ENCODE measurements at regions not wholly inside any gene's neighbourhood (a gene's known extent, or its start where the extent isn't known, plus 50 kb on each side); places are given as distances from the start of the nearest gene placed in this dataset.
"Not testable (repeated sequence)": the region's sequence is repeated elsewhere in the genome, so short reads cannot be mapped to it uniquely, and the experiment has no call there.

DNA sequence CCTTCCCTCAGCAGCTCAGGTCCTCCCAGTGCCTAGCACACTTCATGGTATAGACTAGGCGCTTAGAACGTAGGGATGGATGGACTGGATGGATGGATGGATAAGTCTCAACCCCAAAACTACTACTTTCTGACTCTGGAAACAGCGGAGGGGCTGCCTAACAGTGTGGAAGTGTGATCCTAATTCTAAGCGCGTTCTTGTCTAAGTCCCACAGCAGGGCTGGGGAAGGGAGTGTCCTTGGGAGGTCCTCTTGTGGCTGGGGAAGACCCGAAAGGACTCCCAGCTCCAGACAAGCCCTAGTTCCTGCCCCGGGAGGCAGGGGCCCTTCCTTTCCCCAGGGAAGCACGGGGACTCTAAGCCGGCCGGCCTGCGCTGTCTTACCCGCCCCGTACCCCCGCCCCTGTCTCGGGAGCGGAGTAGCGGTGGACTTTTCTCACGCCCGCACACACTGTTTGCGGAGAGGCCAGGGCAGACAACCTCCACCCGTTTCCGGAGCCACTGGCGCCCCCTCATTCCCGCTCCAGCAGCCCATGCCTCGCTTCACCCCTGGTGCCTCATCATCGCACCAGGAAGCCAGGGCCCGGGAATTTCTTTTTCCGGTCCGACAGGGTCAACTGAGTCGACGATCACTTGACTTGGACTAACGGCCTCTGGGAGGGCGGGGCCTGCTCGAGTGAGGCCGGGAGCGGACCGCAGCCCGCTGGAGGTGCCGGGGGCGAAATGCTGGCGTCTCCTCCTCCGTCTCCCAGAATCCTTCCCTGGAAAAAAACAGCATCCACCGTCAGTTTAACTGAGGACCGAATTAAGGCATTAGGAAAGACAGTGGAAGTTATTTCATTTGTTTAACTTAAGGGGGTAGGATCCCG is 133.3 kb downstream of the TBC1D2B start:
- H3K4me2 ChIP-seq, result peak overlapping the region; percentile 93

DNA sequence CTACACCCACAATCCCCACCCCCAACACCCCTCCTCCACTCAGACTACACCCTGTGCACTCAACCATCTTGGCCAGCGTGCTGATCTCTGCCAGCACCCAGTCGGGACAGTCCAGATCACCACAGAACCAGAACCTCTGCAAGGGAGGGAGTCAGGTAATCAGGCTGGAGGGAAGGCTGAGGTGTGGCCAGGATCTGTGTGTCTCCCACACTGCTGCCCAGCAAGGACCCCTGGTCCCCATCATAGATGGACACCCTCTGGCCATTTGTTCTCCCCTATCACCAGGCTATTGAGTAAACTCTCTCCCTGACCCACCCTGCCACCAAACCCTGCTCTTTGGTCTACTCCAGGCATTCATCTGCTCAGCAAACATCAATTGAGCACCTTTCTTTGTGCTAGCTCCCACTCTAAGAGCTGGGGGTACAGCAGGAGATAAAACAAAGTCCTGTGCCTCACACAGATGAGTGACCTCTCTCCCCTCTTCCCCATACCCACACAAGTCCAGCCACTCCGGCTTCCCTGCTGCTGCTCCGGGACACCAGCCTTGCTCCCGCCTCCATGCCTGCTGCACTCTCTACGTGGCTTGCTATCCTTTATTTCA is 134.8 kb downstream of the TBC1D2B start:
- no peak overlapping the region for H3K9ac ChIP-seq
- no peaks in the 10 kb centered on the region for H3K36me3 ChIP-seq
- 0 out of 2 replicates have a peak overlapping the region, but pooled peaks have one; percentile 22 for H3K27ac ChIP-seq
- peaks cover 65% of the 10 kb centered on the region for H3K4me1 ChIP-seq
- no peaks in the 10 kb centered on the region for H4K20me1 ChIP-seq
- peak overlapping the region; percentile 93 for H3K4me2 ChIP-seq
- H3K4me3 ChIP-seq, result no peak overlapping the region
- H3K27me3 ChIP-seq, result no peaks in the 10 kb centered on the region
- TF ChIP-seq Cebpa-rat (IDR thresholded peaks at IDR 0.05), result no peak
- no peaks in the 10 kb centered on the region for H3K9me3 ChIP-seq

More for the DNA sequence above, 133.3 kb downstream of the TBC1D2B start:
- H3K27ac ChIP-seq, result peak overlapping the region; percentile 76
- peaks cover 50% of the 10 kb centered on the region for H3K4me1 ChIP-seq
- H3K9me3 ChIP-seq, result no peaks in the 10 kb centered on the region
- TF ChIP-seq Cebpa-rat (IDR thresholded peaks at IDR 0.05), result no peak
- H3K9ac ChIP-seq, result peak overlapping the region; percentile 68
- H4K20me1 ChIP-seq, result no peaks in the 10 kb centered on the region
- no peaks in the 10 kb centered on the region for H3K27me3 ChIP-seq
- H3K4me3 ChIP-seq, result peak overlapping the region; percentile 62
- no peaks in the 10 kb centered on the region for H3K36me3 ChIP-seq

DNA sequence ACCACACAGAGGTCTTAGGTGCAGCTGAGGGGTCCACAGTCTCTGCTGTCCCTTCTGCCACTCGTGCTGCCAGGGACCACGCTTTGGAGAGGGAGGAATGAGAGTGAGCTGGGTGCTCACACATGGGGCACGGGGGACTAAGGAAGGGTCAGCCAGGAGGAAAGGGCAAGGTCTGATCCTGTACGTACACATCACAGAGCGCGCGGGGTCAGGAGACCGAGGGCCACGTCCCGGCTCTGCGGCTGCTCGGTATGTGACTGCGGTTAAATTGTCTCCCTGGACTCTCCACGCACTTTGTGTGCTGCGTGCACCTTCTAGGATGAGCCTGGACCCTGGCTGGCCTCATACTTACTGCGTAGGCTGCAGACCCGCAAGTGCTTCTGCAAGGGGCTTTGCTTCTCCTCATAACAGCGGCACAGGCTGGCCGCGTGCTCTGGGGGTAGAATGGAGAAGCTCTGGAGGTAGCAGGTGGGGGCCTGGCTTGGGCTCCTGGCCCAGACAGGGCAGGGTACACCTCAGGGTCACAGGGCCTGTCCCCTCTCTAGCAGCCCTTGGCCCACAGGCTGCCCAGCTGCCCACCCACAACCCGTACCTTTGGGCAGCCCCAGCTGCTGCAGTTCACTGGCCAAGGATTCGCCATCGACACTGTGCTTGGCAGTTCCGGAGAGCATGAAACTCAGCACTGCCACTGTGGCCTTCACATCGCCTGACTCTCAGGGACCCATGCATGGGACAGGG is 136.3 kb downstream of the TBC1D2B start:
- not testable (repeated sequence) for H3K36me3 ChIP-seq, H3K27ac ChIP-seq, H3K4me2 ChIP-seq, H4K20me1 ChIP-seq, H3K9me3 ChIP-seq, H3K9ac ChIP-seq, H3K27me3 ChIP-seq, H3K4me3 ChIP-seq
- peaks cover 65% of the 10 kb centered on the region for H3K4me1 ChIP-seq

- H3K27me3 ChIP-seq, result no peaks in the 10 kb centered on the region
- no peak overlapping the region for H3K9ac ChIP-seq
- no peaks in the 10 kb centered on the region for H3K9me3 ChIP-seq
- H3K4me3 ChIP-seq, result no peak overlapping the region
- peak overlapping the region; percentile 77 for H3K4me2 ChIP-seq
- TF ChIP-seq Cebpa-rat (IDR thresholded peaks at IDR 0.05), result no peak
- no peaks in the 10 kb centered on the region for H4K20me1 ChIP-seq
- no peaks in the 10 kb centered on the region for H3K36me3 ChIP-seq
- peak overlapping the region; percentile 66; the same call in 1 of the 2 replicates for H3K27ac ChIP-seq
- H3K4me1 ChIP-seq, result peaks cover 64% of the 10 kb centered on the region
Measured at GRCh38 chr15:77940381-77940947, 137.0 kb downstream of the TBC1D2B start.

DNA sequence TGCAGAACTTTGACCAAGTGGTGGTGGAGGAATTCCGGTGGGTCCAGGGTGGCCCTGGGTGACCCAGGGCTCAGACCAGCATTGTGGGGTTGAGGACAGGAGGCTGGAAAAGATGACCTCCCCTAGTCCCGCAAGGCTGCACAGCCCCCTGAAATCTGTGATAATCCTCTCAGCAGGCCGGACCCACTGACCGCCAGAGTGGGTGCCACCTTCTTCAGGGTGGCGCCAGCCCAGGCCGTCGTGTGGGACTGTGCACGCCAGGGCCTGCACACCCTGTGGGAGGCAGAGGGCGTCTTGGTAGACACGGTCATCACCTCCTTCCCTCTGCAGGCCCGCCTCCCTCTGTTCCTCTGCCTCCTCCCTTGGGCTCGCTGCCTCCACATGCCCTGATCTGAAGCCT is 137.7 kb downstream of the TBC1D2B start:
- Histone ChIP-seq H3K4me1 (peaks cover 58% of the 10 kb centered on the region), H3K27ac (peak overlapping the region; percentile 66; the same call in 1 of the 2 replicates), H3K36me3 (no peaks in the 10 kb centered on the region), H3K27me3 (no peaks in the 10 kb centered on the region), H4K20me1 (no peaks in the 10 kb centered on the region), H3K9ac (no peak overlapping the region), H3K9me3 (no peaks in the 10 kb centered on the region), H3K4me2 (peak overlapping the region; percentile 77), H3K4me3 (no peak overlapping the region)
- no peak for TF ChIP-seq Cebpa-rat (IDR thresholded peaks at IDR 0.05)

DNA sequence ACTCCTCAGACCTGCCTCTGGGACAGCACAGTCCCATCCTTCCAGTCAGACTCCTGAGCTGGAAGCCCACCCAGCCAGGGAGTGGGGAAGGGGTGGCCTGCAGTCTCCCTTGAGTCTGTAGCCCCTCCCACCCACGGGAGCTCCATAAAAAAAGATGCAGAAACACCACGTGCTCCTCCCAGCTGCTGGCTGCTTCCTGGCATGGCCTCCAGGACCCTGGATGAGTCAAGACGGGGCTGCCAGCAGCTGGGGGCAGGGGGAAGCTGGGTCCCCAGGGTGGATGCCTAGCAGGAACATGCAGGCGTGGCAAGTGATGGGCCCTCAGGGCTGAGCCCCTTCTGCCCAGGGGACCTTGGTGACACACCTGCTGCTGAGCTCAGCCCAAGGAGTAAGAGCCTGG is 138.5 kb downstream of the TBC1D2B start:
- H3K9me3 ChIP-seq, H3K4me3 ChIP-seq, H3K36me3 ChIP-seq, H4K20me1 ChIP-seq, H3K9ac ChIP-seq, H3K27me3 ChIP-seq: not testable (repeated sequence)
- Histone ChIP-seq H3K4me2 (peak overlapping the region; percentile 77), H3K4me1 (peaks cover 50% of the 10 kb centered on the region), H3K27ac (peak overlapping the region; percentile 66)

DNA sequence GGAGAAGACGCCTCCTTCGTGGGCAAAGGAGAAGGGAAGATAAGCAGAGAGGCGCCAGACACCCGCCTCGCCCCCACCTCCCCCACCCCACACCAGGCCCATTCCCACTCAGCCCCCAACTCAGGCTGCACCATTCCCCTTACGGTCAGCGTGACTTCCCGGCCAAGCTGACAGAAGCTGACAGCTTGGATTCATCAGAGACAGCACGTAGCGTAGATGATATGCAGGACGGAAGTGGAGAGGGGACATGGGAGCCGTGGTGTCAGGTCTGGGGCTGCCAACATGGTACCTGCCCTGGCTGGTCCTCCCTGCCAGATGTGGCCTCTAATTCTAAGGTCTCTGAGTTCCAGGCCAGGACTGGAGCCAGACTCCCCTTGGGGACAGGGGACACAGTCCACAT is 139.0 kb downstream of the TBC1D2B start:
- H3K27ac ChIP-seq, result peak overlapping the region; percentile 66
- not testable (repeated sequence) for H3K9ac ChIP-seq, H3K27me3 ChIP-seq, H4K20me1 ChIP-seq, H3K36me3 ChIP-seq, H3K4me3 ChIP-seq, H3K9me3 ChIP-seq
- peak overlapping the region; percentile 77 for H3K4me2 ChIP-seq
- peaks cover 45% of the 10 kb centered on the region for H3K4me1 ChIP-seq

- peaks cover 30% of the 10 kb centered on the region for H3K4me1 ChIP-seq
- H3K4me2 ChIP-seq, H4K20me1 ChIP-seq, H3K27ac ChIP-seq, H3K4me3 ChIP-seq, H3K9ac ChIP-seq, H3K9me3 ChIP-seq, H3K27me3 ChIP-seq, H3K36me3 ChIP-seq: not testable (repeated sequence)
Measured at GRCh38 chr15:77936567-77936966, 140.9 kb downstream of the TBC1D2B start.

DNA sequence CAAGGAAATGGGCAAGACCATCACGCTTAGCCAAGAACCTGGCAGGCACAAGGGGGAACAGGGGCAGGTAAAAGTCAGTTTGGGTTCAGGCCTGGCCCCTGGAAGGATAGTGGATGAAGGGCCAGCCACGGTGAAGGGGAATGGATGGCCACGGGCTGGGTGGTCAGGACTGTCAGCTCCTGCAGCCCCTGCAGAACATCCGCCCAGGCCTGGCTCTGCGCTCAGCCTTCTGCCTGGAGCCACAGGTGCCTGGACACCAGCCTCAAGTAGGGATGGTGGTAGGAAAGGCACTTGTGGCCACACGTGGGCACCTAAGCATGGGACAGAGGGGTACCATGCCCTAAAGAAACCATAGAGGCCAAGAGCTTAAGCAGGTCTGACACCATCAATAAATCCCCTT is 143.0 kb downstream of the TBC1D2B start:
- H3K27me3 ChIP-seq, H3K9ac ChIP-seq, H3K4me3 ChIP-seq, H3K9me3 ChIP-seq, H3K4me2 ChIP-seq, H3K27ac ChIP-seq, H3K36me3 ChIP-seq, H4K20me1 ChIP-seq: not testable (repeated sequence)
- peaks cover 32% of the 10 kb centered on the region for H3K4me1 ChIP-seq

DNA sequence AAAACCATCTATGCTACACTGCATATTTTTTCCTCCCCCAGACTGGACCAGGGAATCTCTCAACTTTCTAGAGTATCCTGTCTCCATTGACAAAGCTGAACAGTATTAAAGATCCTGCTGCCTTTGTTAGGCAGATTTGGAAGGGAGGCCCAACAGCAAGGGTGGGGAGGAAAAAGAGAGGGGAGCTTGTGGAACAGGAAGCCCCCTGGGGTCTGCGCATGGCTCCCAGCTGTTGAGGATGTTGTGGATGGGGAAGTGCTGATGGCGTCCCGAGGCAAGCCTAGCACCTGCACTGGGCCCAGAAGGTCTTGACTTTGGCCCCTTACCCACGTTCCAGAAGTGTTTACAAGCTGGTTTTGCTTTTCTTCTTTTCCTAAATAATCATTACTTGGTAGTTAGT is 146.6 kb downstream of the TBC1D2B start:
- not testable (repeated sequence) for H4K20me1 ChIP-seq, H3K36me3 ChIP-seq, H3K9ac ChIP-seq, H3K27me3 ChIP-seq, H3K9me3 ChIP-seq, H3K4me3 ChIP-seq, H3K27ac ChIP-seq
- H3K4me1 ChIP-seq, result peaks cover 14% of the 10 kb centered on the region
- H3K4me2 ChIP-seq, result peak overlapping the region; percentile 34

GRCh38 chr15:77930490-77930889 is 147.0 kb downstream of the TBC1D2B start:
- H3K4me2 ChIP-seq, H3K27ac ChIP-seq, H3K9ac ChIP-seq, H3K36me3 ChIP-seq, H4K20me1 ChIP-seq, H3K27me3 ChIP-seq, H3K4me3 ChIP-seq, H3K9me3 ChIP-seq: not testable (repeated sequence)
- peaks cover 14% of the 10 kb centered on the region for H3K4me1 ChIP-seq

GRCh38 chr15:77926789-77927188 is 150.7 kb downstream of the TBC1D2B start:
- H3K36me3 ChIP-seq, H3K9me3 ChIP-seq, H3K27ac ChIP-seq, H3K9ac ChIP-seq, H3K27me3 ChIP-seq, H4K20me1 ChIP-seq, H3K4me2 ChIP-seq, H3K4me3 ChIP-seq: not testable (repeated sequence)
- peaks cover 14% of the 10 kb centered on the region for H3K4me1 ChIP-seq

DNA sequence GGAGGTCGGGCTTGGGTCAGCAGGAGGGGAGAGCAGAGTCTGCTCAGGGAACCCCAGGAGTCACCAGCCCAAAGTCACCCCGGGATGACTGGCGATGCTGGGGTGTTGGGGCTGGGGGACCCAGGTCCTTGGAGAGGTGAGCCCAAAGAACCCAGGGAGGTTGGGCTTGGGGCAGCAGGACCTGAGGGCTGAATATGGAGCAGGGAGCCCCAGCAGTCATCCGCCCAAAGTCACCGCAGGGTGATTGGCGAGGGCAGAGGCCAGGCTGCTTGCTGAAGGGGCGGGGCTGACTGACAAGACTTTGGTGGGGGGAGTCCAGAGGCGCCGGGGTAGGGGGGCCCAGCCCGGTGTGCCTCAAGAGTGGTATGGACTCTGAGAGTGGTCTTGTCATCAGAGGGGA is 151.2 kb downstream of the TBC1D2B start:
- not testable (repeated sequence) for H3K27me3 ChIP-seq, H3K4me3 ChIP-seq, H3K9me3 ChIP-seq, H3K4me2 ChIP-seq, H3K36me3 ChIP-seq, H3K27ac ChIP-seq, H3K9ac ChIP-seq, H4K20me1 ChIP-seq
- H3K4me1 ChIP-seq, result peaks cover 11% of the 10 kb centered on the region

- not testable (repeated sequence) for H3K36me3 ChIP-seq, H3K9me3 ChIP-seq, H3K4me3 ChIP-seq, H3K27me3 ChIP-seq, H3K4me2 ChIP-seq, H3K4me1 ChIP-seq, H3K9ac ChIP-seq, H3K27ac ChIP-seq, H4K20me1 ChIP-seq
Measured at GRCh38 chr15:77925101-77925500, 152.4 kb downstream of the TBC1D2B start.
